ENCODE measurements at regions not wholly inside any gene's neighbourhood (a gene's known extent, or its start where the extent isn't known, plus 50 kb on each side); places are given as distances from the start of the nearest gene placed in this dataset.
"Not testable (repeated sequence)": the region's sequence is repeated elsewhere in the genome, so short reads cannot be mapped to it uniquely, and the experiment has no call there.

DNA sequence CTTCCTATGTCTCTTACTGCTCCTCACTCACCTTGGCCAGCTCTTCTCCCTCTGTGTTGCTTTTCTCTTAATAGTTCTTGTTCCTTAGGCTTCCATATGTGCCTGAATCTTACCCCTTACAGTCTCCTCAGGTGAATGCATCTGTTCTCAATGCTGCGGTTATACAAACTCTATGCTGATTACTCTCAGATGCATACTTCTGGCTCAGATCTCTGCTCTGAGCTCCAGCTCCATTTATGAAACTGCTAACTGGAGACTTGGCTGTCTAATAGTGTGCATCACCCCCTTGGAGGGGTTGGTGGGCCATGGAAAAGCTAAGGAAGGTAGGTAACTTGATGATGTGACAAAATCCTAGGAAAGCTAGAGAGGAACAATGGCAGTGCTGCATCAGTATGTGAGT lies 422.5 kb downstream of the TMEM135 start:
- intact Hi-C loops (cut with DNase I): no loop called here
- TF ChIP-seq, protein P1, sequence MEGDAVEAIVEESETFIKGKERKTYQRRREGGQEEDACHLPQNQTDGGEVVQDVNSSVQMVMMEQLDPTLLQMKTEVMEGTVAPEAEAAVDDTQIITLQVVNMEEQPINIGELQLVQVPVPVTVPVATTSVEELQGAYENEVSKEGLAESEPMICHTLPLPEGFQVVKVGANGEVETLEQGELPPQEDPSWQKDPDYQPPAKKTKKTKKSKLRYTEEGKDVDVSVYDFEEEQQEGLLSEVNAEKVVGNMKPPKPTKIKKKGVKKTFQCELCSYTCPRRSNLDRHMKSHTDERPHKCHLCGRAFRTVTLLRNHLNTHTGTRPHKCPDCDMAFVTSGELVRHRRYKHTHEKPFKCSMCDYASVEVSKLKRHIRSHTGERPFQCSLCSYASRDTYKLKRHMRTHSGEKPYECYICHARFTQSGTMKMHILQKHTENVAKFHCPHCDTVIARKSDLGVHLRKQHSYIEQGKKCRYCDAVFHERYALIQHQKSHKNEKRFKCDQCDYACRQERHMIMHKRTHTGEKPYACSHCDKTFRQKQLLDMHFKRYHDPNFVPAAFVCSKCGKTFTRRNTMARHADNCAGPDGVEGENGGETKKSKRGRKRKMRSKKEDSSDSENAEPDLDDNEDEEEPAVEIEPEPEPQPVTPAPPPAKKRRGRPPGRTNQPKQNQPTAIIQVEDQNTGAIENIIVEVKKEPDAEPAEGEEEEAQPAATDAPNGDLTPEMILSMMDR (IDR thresholded peaks at IDR 0.05): no peak

DNA sequence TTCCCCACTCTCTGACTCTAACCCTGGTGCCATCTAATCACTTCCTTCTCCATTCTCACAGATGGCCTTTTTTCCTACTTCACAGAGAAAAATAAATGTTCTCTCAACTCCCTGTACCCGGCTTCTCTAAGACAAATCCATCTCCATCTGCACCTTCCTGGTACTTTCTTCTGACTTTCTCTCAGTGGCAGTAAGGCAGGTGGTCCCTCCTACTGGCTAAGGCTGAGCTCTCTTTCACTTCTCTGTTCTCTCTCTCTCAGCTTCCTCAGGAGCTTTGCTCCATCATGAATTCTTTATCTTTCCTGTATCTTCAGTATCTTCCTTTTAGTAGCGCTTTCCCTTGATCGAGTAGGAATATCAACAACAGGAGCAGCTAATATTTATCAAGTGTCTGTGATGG lies 421.6 kb downstream of the TMEM135 start:
- Histone ChIP-seq H3K4me3 (no peak overlapping the region), H3K4me1 (no peaks in the 10 kb centered on the region), H3K27me3 (no peaks in the 10 kb centered on the region), H3K9me3 (no peaks in the 10 kb centered on the region), H3K27ac (no peak overlapping the region), H3K36me3 (no peaks in the 10 kb centered on the region)
- no peak for DNase-seq
- intact Hi-C loops (cut with DNase I): no loop called here
- no peak for ATAC-seq
- TF ChIP-seq, protein P1 (IDR thresholded peaks at IDR 0.05): no peak

More for the DNA sequence above, 422.5 kb downstream of the TMEM135 start:
- Histone ChIP-seq H3K36me3 (no peaks in the 10 kb centered on the region), H3K4me3 (no peak overlapping the region), H3K9me3 (no peaks in the 10 kb centered on the region), H3K27me3 (no peaks in the 10 kb centered on the region), H3K27ac (no peak overlapping the region), H3K4me1 (no peaks in the 10 kb centered on the region)
- ATAC-seq: no peak
- DNase-seq: no peak

DNA sequence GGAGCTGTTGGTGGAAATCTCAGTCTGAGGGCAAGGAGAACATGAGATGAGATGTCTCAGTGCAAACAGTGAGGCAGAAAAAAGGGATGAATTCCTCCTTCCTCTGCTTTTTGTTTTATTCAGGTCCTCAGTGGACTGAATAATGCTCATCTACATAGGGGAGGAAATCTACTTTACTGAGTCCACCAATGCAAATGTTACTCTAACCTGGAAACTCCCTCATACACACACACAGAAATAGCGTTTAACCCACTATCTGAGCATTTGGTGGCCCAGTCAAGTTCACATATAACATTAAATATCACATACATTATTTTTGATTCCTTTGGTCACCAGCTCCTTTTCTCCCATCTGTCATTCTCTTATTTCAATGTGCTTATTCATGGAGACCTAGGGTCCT lies 418.8 kb downstream of the TMEM135 start:
- Histone ChIP-seq H3K9me3 (no peaks in the 10 kb centered on the region), H3K27me3 (no peaks in the 10 kb centered on the region), H3K27ac (no peak overlapping the region), H3K4me3 (no peak overlapping the region), H3K4me1 (no peaks in the 10 kb centered on the region), H3K36me3 (no peaks in the 10 kb centered on the region)
- DNase-seq (no peak), ATAC-seq (no peak)
- TF ChIP-seq, protein P1 (IDR thresholded peaks at IDR 0.05): no peak
- intact Hi-C loops (cut with DNase I): no loop called here

DNA sequence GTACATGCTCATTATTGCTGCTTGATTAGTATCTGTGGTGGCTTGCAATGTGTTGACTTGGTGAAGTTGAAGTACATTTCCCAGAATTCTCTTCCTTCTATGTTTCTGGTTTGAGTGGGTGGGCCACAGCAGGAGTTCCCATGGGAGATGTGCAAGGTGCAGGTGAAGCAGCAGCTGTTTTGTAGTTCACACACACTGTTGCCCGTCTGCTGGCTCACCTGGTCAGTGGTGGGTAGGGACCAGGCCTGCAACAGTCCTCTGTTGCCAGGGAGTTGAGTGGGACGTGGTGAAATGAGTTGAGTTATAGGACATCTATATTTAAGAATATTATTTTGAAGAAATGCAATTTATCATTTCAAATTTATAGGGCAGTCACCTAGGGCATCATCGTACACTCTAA lies 417.4 kb downstream of the TMEM135 start:
- H3K36me3 ChIP-seq: no peaks in the 10 kb centered on the region
- TF ChIP-seq, protein P1 (IDR thresholded peaks at IDR 0.05): no peak
- no peaks in the 10 kb centered on the region for H3K27me3 ChIP-seq
- no peaks in the 10 kb centered on the region for H3K9me3 ChIP-seq
- H3K27ac ChIP-seq: no peak overlapping the region
- intact Hi-C loops (cut with DNase I): no loop called here
- H3K4me1 ChIP-seq: no peaks in the 10 kb centered on the region
- no peak overlapping the region for H3K4me3 ChIP-seq
- ATAC-seq (no peak), DNase-seq (no peak)

DNA sequence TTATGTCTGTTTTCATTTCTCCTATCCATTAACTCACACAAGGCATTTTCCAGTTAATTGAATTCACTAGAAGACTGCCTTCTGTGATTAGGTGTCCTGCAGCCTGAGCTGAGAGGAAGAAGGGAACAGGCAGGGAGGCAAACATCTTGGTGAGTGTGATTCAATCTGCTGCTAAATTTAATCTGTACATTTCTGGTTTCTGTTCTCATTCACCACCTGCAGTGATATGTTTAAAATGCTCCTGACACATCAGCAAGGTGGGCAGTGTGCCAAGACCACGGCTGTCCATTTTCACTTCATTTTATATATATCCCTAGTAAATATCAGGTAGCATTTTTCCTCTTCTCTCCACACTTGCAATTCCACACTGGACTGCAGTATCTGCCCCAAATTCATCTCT lies 416.5 kb downstream of the TMEM135 start:
- ATAC-seq (no peak), DNase-seq (no peak)
- H3K36me3 ChIP-seq: no peaks in the 10 kb centered on the region
- no peak overlapping the region for H3K4me3 ChIP-seq
- intact Hi-C loops (cut with DNase I): no loop called here
- H3K27me3 ChIP-seq: no peaks in the 10 kb centered on the region
- no peaks in the 10 kb centered on the region for H3K4me1 ChIP-seq
- no peaks in the 10 kb centered on the region for H3K9me3 ChIP-seq
- TF ChIP-seq, protein P1 (IDR thresholded peaks at IDR 0.05): no peak
- H3K27ac ChIP-seq: no peak overlapping the region

DNA sequence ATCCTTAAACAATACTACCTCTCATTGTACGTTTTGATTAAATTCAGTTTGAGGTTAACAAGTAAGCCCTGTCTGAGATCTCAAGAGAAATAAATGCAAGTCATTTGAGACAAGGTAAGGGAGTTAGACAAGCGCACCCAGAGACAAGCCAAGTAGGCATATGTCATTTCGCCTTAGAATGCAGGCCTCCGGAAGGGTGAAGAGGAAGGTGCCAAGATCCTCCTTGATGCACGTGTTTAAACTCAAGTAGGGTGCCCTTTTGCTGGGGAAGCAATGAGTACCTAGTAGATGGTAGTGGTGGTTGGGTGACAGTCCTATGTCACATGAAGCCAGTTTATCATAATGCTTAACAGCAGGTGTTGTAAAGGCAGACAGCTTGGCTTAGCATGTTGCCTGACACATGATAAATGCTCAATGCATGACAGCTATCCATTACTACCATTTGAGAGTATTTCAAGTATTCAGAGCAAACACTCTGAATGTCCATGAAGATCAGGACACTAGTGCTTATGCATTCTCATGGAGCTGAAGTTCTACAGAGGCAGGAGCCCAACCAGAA lies 415.9 kb downstream of the TMEM135 start:
- H3K4me3 ChIP-seq: no peak overlapping the region
- intact Hi-C loops (cut with DNase I): no loop called here
- DNase-seq (no peak), ATAC-seq (no peak)
- H3K36me3 ChIP-seq: no peaks in the 10 kb centered on the region
- no peaks in the 10 kb centered on the region for H3K27me3 ChIP-seq
- no peaks in the 10 kb centered on the region for H3K9me3 ChIP-seq
- H3K4me1 ChIP-seq: no peaks in the 10 kb centered on the region
- H3K27ac ChIP-seq: no peak overlapping the region
- TF ChIP-seq, protein P1 (IDR thresholded peaks at IDR 0.05): no peak

DNA sequence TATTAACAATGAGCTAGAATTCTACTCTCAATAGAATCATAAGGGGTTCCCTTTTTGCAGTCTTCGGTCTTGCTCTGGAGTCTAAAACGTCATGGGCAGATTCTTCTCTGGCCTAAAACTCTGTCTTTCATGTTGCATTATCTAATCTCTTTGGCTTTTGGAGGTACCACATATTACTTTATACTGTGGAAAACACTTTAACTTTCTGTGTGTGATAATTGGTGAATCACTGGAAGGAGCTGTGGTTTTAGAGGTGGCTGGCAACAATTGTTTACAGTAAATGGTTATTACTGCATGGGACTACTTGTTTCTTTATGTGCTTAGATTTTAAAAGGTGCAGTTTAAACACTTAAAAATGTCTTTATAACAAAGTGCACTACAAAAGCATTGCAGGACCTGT lies 414.3 kb downstream of the TMEM135 start:
- DNase-seq; H3K9me3 ChIP-seq; H3K36me3 ChIP-seq; intact Hi-C loops (cut with DNase I); H3K27ac ChIP-seq; H3K27me3 ChIP-seq; H3K4me3 ChIP-seq; ATAC-seq; H3K4me1 ChIP-seq: not testable (repeated sequence)

Data from upper lobe of right lung (tissue), 1 donor.